ENCODE measurements at regions not wholly inside any gene's neighbourhood (a gene's known extent, or its start where the extent isn't known, plus 50 kb on each side); places are given as distances from the start of the nearest gene placed in this dataset.

GRCh38 chr19:28396287-28396831 lies 816.6 kb downstream of the UQCRFS1 start:
- DNase-seq (no peak), ATAC-seq (replicated peaks in 1 of 4) (no peak)
- ChIA-PET POLR2A (no interaction called here), CTCF (no interaction called here)
- Histone ChIP-seq H3K4me1 (ENCODE audit: control insufficient read depth in 1 of 2, extremely low read depth in 1 of 2, insufficient read depth in 2 of 2, low read length in 2 of 2) (peaks cover 0 to 5% of the 10 kb centered on the region in 2 experiments), H3K27me3 (replicated peaks in 1 of 2; ENCODE audit: control insufficient read depth in 2 of 2, extremely low read depth in 1 of 2, insufficient read depth in 2 of 2, low read length in 1 of 2) (peaks cover 0 to 3% of the 10 kb centered on the region in 2 experiments), H3K9me3 (no peaks in the 10 kb centered on the region), H3K27ac (ENCODE audit: low read length) (no peak overlapping the region), H3K36me3 (ENCODE audit: control insufficient read depth in 2 of 2, extremely low read depth in 1 of 2, insufficient read depth in 1 of 2, low read length in 1 of 2) (no peaks in the 10 kb centered on the region), H3K4me3 (ENCODE audit: control insufficient read depth in 1 of 2, extremely low read depth in 1 of 2, low read length in 1 of 2) (no peak overlapping the region)
- WGBS (ENCODE audit: insufficient coverage): 91% methylated on average over 9 of the region's 13 CpGs
- Mint-ChIP-seq H3K36me3 (no peaks in the 10 kb centered on the region), H3K27ac (no peak overlapping the region), H3K4me3 (no peak overlapping the region), H3K4me1 (peaks cover 9 to 15% (median 13%) of the 10 kb centered on the region in 3 donors), H3K27me3 (no peaks in the 10 kb centered on the region), H3K9me3 (peaks cover 0 to 8% (median 5%) of the 10 kb centered on the region in 3 donors)

- no peak overlapping the region for H3K4me3 ChIP-seq (ENCODE audit: control insufficient read depth in 1 of 2, extremely low read depth in 1 of 2, low read length in 1 of 2)
- WGBS (ENCODE audit: insufficient coverage): 42% methylated on average over 2 of the region's 4 CpGs
- no peak for ATAC-seq (replicated peaks in 1 of 4)
These were observed 818.2 kb downstream of the UQCRFS1 start for GRCh38 chr19:28394725-28395124.

GRCh38 chr19:28393574-28394336 lies 819.2 kb downstream of the UQCRFS1 start:
- Histone ChIP-seq H3K27ac (ENCODE audit: low read length) (no peak overlapping the region), H3K9me3 (no peaks in the 10 kb centered on the region), H3K4me3 (ENCODE audit: control insufficient read depth in 1 of 2, extremely low read depth in 1 of 2, low read length in 1 of 2) (no peak overlapping the region), H3K4me1 (ENCODE audit: control insufficient read depth in 1 of 2, extremely low read depth in 1 of 2, insufficient read depth in 2 of 2, low read length in 2 of 2) (peaks cover 0 to 5% of the 10 kb centered on the region in 2 experiments), H3K27me3 (replicated peaks in 1 of 2; ENCODE audit: control insufficient read depth in 2 of 2, extremely low read depth in 1 of 2, insufficient read depth in 2 of 2, low read length in 1 of 2) (no peaks in the 10 kb centered on the region), H3K36me3 (ENCODE audit: control insufficient read depth in 2 of 2, extremely low read depth in 1 of 2, insufficient read depth in 1 of 2, low read length in 1 of 2) (no peaks in the 10 kb centered on the region)
- peak in 2 of 4 experiments; percentile 54 to 75 for ATAC-seq (replicated peaks in 1 of 4)
- peaks cover 9 to 15% (median 13%) of the 10 kb centered on the region in 3 donors for H3K4me1 Mint-ChIP-seq
- H3K27me3 Mint-ChIP-seq: no peaks in the 10 kb centered on the region
- H3K4me3 Mint-ChIP-seq: peak overlapping the region; percentile 4 to 51 (median 22)
- no peaks in the 10 kb centered on the region for H3K36me3 Mint-ChIP-seq
- ChIA-PET CTCF (no interaction called here), POLR2A (no interaction called here)
- peak overlapping the region; percentile 23 to 87 for H3K27ac Mint-ChIP-seq
- peaks cover 0 to 9% (median under 1%) of the 10 kb centered on the region in 3 donors for H3K9me3 Mint-ChIP-seq
- 0% methylated on average over 4 of the region's 10 CpGs for WGBS (ENCODE audit: insufficient coverage)
- DNase-seq: peak in 1 of 35 experiments; percentile 7

More at GRCh38 chr19:28394725-28395124, 818.2 kb downstream of the UQCRFS1 start:
- H3K4me3 Mint-ChIP-seq: no peak overlapping the region
- peak overlapping the region; percentile 7 to 87 for H3K27ac Mint-ChIP-seq
- no peak for DNase-seq
- ChIA-PET POLR2A (no interaction called here), CTCF (no interaction called here)
- H3K9me3 Mint-ChIP-seq: peaks cover 0 to 11% (median 5%) of the 10 kb centered on the region in 3 donors
- peaks cover 9 to 15% (median 13%) of the 10 kb centered on the region in 3 donors for H3K4me1 Mint-ChIP-seq
- no peak overlapping the region for H3K27ac ChIP-seq (ENCODE audit: low read length)
- H3K27me3 Mint-ChIP-seq: no peaks in the 10 kb centered on the region
- H3K27me3 ChIP-seq (replicated peaks in 1 of 2; ENCODE audit: control insufficient read depth in 2 of 2, extremely low read depth in 1 of 2, insufficient read depth in 2 of 2, low read length in 1 of 2): no peaks in the 10 kb centered on the region
- no peaks in the 10 kb centered on the region for H3K36me3 ChIP-seq (ENCODE audit: control insufficient read depth in 2 of 2, extremely low read depth in 1 of 2, insufficient read depth in 1 of 2, low read length in 1 of 2)
- peaks cover 0 to 5% of the 10 kb centered on the region in 2 experiments for H3K4me1 ChIP-seq (ENCODE audit: control insufficient read depth in 1 of 2, extremely low read depth in 1 of 2, insufficient read depth in 2 of 2, low read length in 2 of 2)
- no peaks in the 10 kb centered on the region for H3K9me3 ChIP-seq
- no peaks in the 10 kb centered on the region for H3K36me3 Mint-ChIP-seq

DNA sequence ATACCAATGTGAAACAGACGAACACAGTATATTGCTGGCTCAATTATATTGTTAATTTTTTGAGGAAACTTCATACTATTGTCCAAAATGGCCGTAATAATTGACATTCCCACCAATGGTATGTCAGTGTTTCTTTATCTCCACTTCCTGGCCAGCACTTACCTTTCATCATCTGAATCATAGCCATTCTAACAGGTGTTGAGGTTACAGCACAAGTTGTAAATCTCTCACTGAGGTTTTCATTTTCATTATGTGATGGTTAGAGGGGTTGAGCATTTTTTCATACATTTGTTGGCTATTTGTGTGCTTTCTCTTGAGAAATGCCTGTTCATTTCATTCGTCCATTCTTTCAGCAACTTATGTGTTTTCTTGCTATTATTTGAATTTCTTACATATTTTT lies 824.0 kb downstream of the UQCRFS1 start:
- no peaks in the 10 kb centered on the region for H3K36me3 Mint-ChIP-seq
- H3K9me3 Mint-ChIP-seq: peaks cover 2 to 26% (median 6%) of the 10 kb centered on the region in 3 donors
- Histone ChIP-seq H3K27me3 (replicated peaks in 1 of 2; ENCODE audit: control insufficient read depth in 2 of 2, extremely low read depth in 1 of 2, insufficient read depth in 2 of 2, low read length in 1 of 2) (no peaks in the 10 kb centered on the region), H3K4me3 (ENCODE audit: control insufficient read depth in 1 of 2, extremely low read depth in 1 of 2, low read length in 1 of 2) (no peak overlapping the region), H3K36me3 (ENCODE audit: control insufficient read depth in 2 of 2, extremely low read depth in 1 of 2, insufficient read depth in 1 of 2, low read length in 1 of 2) (no peaks in the 10 kb centered on the region), H3K4me1 (ENCODE audit: control insufficient read depth in 1 of 2, extremely low read depth in 1 of 2, insufficient read depth in 2 of 2, low read length in 2 of 2) (no peaks in the 10 kb centered on the region), H3K27ac (ENCODE audit: low read length) (no peak overlapping the region), H3K9me3 (no peaks in the 10 kb centered on the region)
- H3K4me1 Mint-ChIP-seq: peaks cover 2 to 20% (median 7%) of the 10 kb centered on the region in 3 donors
- ChIA-PET CTCF (no interaction called here), POLR2A (no interaction called here)
- no peak for DNase-seq
- H3K27ac Mint-ChIP-seq: no peak overlapping the region
- no peak overlapping the region for H3K4me3 Mint-ChIP-seq
- ATAC-seq (replicated peaks in 1 of 4): no peak
- H3K27me3 Mint-ChIP-seq: no peaks in the 10 kb centered on the region
- no CpG with 5 or more reads among the region's 3 CpGs for WGBS (ENCODE audit: insufficient coverage)

DNA sequence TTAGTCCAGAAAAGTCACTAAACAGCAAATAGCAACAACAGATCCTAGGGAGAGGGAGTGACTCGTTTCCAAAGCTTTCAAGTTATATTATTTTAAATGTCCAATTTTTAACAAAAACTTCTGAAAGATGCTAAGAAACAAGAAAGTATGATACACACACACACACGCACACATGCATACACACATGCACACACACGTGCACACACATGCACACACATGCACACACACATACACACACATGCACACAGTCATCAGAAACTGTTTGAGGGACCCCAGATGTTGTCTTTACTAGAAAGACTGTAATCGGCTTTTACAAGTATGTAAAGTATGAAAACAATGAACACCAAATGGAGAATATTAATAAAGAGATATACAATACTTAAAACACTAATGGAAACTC lies 825.4 kb downstream of the UQCRFS1 start:
- WGBS (ENCODE audit: insufficient coverage): no CpG with 5 or more reads among the region's 4 CpGs
- H3K27ac Mint-ChIP-seq: no peak overlapping the region
- peaks cover 0 to 16% (median 2%) of the 10 kb centered on the region in 3 donors for H3K4me1 Mint-ChIP-seq
- H3K4me3 Mint-ChIP-seq: no peak overlapping the region
- no peak overlapping the region for H3K4me3 ChIP-seq (ENCODE audit: control insufficient read depth in 1 of 2, extremely low read depth in 1 of 2, low read length in 1 of 2)
- DNase-seq (no peak), ATAC-seq (replicated peaks in 1 of 4) (no peak)
- H3K27ac ChIP-seq (ENCODE audit: low read length): no peak overlapping the region
- ChIA-PET POLR2A (no interaction called here), CTCF (no interaction called here)
- no peaks in the 10 kb centered on the region for H3K9me3 ChIP-seq
- no peaks in the 10 kb centered on the region for H3K36me3 Mint-ChIP-seq
- H3K9me3 Mint-ChIP-seq: peaks cover 2 to 26% (median 6%) of the 10 kb centered on the region in 3 donors
- no peaks in the 10 kb centered on the region for H3K4me1 ChIP-seq (ENCODE audit: control insufficient read depth in 1 of 2, extremely low read depth in 1 of 2, insufficient read depth in 2 of 2, low read length in 2 of 2)
- no peaks in the 10 kb centered on the region for H3K27me3 ChIP-seq (replicated peaks in 1 of 2; ENCODE audit: control insufficient read depth in 2 of 2, extremely low read depth in 1 of 2, insufficient read depth in 2 of 2, low read length in 1 of 2)
- no peaks in the 10 kb centered on the region for H3K36me3 ChIP-seq (ENCODE audit: control insufficient read depth in 2 of 2, extremely low read depth in 1 of 2, insufficient read depth in 1 of 2, low read length in 1 of 2)
- H3K27me3 Mint-ChIP-seq: no peaks in the 10 kb centered on the region

DNA sequence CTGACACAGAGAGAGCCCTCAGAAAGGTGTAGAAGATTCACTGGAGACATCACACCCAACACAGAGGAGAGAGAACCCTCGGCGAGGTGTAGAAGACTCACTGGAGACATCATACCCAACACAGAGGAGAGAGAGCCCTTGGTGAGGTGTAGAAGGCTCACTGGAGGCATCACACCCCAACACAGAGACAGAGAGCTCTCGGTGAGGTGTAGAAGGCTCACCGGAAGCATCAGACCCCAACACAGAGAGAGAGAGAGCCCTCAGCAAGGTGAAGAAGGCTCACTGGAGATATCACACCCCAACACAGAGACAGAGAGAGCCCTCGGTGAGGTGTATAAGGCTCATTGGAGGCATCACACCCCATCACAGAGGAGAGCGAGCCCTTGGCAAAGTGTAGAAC lies 826.5 kb downstream of the UQCRFS1 start:
- no peak for DNase-seq
- H3K36me3 ChIP-seq (ENCODE audit: control insufficient read depth in 2 of 2, extremely low read depth in 1 of 2, insufficient read depth in 1 of 2, low read length in 1 of 2): no peaks in the 10 kb centered on the region
- peak in 2 of 4 experiments; percentile 21 to 50 for ATAC-seq (replicated peaks in 1 of 4)
- no peaks in the 10 kb centered on the region for H3K27me3 ChIP-seq (replicated peaks in 1 of 2; ENCODE audit: control insufficient read depth in 2 of 2, extremely low read depth in 1 of 2, insufficient read depth in 2 of 2, low read length in 1 of 2)
- CTCF ChIA-PET: no interaction called here
- Mint-ChIP-seq H3K36me3 (no peaks in the 10 kb centered on the region), H3K27me3 (no peaks in the 10 kb centered on the region), H3K4me1 (peaks cover 0 to 16% (median 2%) of the 10 kb centered on the region in 3 donors), H3K27ac (peak overlapping the region; percentile 29 to 85), H3K9me3 (peaks cover 2 to 26% (median 6%) of the 10 kb centered on the region in 3 donors), H3K4me3 (peak overlapping the region in 1 of 3 donors; percentile 53)
- no peaks in the 10 kb centered on the region for H3K4me1 ChIP-seq (ENCODE audit: control insufficient read depth in 1 of 2, extremely low read depth in 1 of 2, insufficient read depth in 2 of 2, low read length in 2 of 2)
- H3K9me3 ChIP-seq: no peaks in the 10 kb centered on the region
- H3K4me3 ChIP-seq (ENCODE audit: control insufficient read depth in 1 of 2, extremely low read depth in 1 of 2, low read length in 1 of 2): no peak overlapping the region
- POLR2A ChIA-PET: no interaction called here
- H3K27ac ChIP-seq (ENCODE audit: low read length): no peak overlapping the region
- WGBS (ENCODE audit: insufficient coverage): no CpG with 5 or more reads among the region's 6 CpGs
